ENCODE measurements at regions not wholly inside any gene's neighbourhood (a gene's known extent, or its start where the extent isn't known, plus 50 kb on each side); places are given as distances from the start of the nearest gene placed in this dataset.

- DNase-seq = no peak
Measured at GRCh38 chr1:173128742-173129141, 78.0 kb upstream of the TNFSF18 start.

DNA sequence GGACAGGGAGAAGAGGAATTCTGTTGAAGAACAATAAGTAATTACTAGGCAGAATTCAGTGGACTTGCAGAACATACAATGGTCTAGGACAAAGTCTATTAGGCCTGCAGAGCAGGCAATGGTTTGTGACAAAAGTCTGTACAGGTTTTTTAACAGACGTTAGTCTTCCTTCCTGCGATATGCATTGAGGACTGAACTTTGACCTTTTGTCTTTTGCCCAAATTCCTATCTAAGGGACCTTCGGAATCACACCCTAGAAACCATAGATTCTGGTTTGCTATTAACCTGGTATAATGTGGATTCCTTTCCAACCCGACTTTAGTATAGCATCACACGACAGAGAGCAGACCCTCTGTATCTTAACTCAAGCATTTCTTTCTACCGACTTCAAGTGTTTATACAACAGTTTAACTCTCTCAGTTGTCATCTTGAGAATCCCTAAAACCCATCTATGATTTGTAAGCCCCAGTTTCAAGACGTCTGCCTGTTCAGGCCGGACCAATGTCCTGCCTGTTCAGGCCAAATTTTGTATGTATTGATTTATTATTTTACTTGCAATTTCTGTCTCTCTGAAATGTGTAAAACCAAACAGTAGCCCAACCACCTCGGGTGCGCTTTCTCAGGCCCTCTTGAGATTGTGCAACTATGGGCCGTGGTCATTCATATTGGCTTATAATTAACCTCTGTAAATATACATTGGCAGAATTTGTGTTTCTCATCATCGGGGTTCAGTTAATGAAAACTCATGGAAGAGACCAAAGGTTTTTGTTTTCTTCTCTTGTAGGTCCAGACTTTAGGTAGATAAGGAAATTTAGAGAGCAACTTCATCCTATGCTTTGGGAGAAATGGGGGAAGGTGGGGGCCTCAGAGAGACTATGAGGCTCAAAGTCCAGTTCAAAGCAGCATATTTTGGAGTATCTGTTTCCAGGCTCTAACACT, 76.9 kb upstream of the TNFSF18 start:
- DNase-seq = no peak

DNA sequence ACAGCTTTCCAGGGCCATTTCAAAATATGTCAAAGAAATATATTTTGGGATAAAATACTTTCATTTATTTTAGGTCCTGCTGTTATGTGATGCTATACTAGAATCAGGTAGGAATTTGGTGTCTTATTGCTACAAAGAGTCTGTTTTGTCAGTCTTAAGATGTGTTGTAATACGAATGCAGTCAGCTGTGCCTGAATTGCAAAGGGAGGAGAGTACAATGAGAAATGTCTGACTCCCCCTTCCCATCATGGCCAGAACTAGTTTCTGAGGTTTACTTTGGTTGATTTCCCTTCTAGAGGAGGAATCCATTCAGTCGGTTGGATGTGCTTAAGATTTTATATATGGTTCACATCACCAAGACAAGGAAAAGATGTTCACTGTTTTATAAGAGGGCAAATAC, 75.7 kb upstream of the TNFSF18 start:
- DNase-seq = no peak

DNA sequence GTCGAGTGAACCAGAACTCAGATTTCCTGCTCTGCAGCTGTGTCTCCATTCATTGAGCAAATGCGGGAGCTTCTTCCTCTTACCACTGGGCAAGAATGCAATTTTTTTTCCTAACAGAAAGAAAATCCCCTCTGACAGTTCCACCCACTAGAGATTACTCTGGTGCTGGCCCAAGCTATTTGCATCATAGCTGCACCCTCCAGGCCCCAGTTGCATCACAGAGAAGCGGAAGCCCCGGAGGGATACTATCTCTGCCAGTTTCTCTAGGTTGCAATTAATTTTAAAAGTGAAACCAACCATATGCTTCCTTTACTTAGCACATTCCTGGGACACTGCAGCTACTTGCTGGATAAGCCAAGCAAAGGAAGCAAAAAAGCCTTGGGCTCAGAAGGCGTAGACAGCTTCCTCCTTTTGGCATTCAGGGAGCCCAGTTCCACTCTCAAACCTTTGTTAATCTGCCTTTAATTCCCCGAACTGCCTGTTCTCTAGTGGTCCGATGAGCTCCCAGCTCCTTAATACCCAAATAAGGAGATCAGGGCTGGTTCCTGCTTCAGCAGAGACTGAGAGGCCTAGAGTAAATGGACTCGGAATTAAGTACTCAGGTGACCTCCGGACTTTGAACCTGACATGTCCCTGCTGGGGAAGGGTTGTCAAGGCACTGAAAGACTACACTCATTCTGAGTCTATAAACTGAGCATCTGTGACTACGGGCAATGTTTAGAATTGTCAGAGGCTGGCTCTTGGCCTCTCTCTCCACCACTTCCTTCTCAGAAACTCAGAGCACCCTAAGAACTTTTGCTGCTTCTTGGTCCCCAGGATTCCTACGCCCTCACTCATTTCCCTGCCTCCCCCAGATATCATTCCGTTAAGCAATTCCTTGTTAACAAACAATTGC, 72.5 kb upstream of the TNFSF18 start:
- DNase-seq = peak; percentile 15

DNA sequence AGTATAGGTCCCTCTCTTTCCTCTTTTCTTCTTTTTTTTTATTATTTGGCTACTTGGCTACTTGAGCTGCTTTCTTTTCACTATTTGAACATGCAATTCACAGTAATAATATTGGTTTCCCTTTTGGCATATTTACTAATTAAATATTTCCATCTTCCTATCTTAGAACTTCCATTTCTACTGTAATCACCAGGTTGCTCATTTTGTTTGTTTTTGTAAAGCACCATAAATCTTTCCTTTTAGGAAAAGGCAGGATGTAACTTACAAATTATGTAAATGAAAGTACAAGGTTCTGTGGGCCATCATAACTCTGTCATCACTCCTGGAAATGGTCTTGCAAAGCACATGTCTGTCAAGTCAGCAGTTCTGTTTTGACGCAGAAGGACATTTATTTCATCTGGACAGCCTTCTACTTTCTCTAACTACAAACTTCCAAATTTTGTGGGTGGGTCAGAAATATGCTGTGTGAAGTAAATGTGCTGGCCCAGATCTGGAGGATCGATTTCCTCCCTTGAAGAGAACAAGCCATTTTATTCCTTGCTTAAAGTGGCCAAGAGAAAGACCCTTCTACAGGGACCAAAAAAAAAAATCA, 71.7 kb upstream of the TNFSF18 start:
- DNase-seq = no peak

DNA sequence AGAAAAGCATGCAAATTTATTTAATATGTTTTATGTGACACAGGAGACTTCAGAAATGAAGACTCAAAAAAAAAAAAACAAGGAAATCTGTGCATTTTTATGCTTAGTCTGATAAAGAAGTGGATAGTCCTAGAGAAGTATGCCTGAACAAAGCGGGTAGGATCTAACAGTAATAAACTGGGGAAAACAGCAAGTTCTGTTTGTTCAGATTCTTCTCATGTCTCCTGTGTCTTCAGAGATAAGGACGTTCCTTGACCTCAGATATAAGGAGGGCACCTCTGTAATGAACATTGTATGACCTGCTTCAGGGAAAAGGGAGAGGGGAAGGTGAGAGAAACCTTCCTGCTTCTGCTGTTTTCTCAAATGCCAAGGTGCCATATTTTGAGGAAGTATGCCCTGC, 67.7 kb upstream of the TNFSF18 start:
- DNase-seq = no peak

- no peak for DNase-seq
Measured at GRCh38 chr1:173117761-173118160, 67.0 kb upstream of the TNFSF18 start.

DNA sequence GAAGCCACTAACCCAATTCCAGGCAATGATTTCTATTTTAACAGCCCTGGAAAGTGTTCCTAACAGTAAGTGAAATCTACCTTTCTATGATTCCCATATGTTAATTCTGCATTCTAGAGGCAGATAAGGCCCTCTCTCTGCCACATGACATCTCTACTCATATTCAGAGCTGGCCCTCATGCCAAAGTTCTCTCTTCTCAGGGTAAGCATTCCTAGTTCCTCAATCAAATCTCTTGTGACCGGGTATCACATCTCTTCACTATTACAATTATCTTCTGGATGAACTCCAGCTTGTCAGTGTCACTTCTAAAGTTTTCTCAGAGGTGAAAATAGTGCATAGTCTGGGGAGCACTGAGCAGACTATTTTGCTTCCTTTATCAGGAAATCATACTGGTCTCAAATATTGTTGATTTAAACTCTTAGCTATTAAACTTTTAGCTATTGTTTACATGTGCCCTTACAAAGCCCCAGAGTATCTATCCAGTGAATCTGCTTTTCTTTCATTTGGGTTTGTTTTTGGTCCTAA, 66.4 kb upstream of the TNFSF18 start:
- DNase-seq = no peak

GRCh38 chr1:173114346-173114745, 63.6 kb upstream of the TNFSF18 start:
- DNase-seq = no peak

DNA sequence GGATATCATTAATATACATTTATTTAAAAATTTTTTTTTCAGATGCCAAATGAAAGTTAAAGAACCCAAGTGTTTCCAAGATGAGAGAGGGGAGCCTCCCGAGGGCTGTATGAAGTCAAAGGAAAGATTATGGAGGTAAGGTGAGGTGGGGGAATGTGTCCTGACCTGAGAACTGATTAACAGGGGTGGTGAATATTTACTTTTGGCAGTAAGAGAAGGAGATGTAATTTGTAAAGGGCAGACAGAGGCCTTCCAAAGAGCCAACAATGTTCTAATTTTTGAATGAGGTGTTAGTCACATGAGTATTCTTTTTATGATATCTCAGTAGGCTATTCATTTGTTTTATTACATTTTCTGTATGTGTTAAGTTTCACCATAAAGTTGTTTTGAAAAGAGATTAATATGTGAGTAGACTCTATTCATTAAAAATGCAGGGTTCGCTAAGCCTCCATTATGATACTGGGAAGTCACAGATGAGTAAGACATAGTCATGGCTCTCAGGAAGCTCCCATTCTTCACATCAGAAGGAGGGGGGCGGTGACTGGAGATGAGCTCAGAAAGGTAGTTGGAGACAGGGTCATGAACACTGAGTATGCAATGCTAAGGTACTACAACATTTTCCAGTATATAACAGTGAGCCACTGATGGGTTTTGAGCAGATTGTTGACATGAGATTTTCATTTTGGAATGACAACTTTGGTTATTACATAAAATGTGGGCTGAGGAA, 62.4 kb upstream of the TNFSF18 start:
- no peak for DNase-seq

DNA sequence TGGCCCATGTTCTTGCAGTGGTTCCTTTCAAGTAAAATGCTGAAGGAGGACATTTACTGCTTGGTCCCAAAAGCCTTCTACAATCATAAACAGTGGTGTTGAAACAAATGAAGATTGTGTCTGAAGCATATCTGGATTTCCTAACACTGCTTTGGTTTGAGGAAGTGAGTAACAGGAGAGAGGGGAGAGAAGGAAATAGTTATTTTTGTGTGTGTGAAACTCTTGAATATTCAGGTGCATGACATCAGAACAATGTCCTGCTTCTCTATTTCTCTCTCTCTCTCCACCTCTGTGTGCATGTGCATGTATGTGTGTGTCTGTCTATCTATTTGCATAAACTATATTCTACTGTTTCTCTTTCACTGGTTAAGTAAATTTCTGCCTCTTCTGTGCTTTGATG, 61.4 kb upstream of the TNFSF18 start:
- DNase-seq = peak; percentile 5

- DNase-seq = no peak
Measured at GRCh38 chr1:173107696-173108095, 57.0 kb upstream of the TNFSF18 start.

DNA sequence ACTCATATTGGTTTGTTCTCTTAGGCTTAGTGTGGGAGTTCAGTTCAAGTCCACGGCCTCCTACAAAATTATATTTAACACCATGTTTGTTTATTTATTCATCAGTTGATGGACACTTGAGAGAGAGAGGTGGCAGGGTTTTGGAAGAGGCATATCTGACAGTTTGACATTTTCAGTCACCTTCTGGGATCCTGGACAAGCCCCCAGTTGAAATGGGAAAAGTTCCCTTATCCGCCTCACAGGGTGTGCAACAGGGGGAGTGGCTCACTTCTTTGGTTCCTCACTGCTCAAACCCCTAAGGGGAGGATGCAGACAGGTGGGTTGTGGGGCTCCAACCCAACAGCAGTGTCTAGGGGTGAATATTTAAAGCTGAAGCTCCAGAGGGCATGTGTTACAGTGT, 52.3 kb upstream of the TNFSF18 start:
- DNase-seq = no peak

DNA sequence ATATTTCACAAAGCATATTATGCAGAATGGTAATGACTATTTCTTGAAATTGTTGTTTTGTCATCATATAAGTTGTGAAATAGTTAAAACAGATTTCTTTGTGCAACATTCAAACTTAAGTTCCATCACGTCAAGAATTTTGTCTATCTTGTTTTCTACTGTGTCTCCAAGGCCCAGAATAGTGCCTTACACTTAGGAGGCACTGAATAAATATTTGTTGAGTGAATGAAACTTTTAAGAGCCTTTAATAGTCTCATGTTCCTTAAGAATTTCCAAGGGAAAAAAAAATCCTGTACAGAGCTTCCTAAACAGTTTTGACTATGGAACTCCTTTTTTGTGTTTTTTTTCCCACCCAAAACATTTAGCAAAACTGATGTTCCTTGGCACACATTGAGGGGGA, 50.8 kb upstream of the TNFSF18 start:
- DNase-seq = no peak

- DNase-seq = no peak
Measured at GRCh38 chr1:173100476-173101107, 49.9 kb upstream of the TNFSF18 start.

Measured in GF-D8 (cell line).